OCI-LY3 (cell line): ENCODE measurements at regions not wholly inside any gene's neighbourhood (a gene's known extent, or its start where the extent isn't known, plus 50 kb on each side); places are given as distances from the start of the nearest gene placed in this dataset.
"Not testable (repeated sequence)": the region's sequence is repeated elsewhere in the genome, so short reads cannot be mapped to it uniquely, and the experiment has no call there.

Source experiments
- H2AFZ ChIP-seq: fragments of 200-600, 300-600 bp; shearing (Covaris generic); 2 replicates; pipeline ENCODE4 v1.6.0; 2014; ENCODE audit warnings: antibody characterized with exemption, low read depth, low read length
- H3K27ac ChIP-seq: fragments of 200-600, 300-600 bp; sonication (generic); 2 replicates; pipeline ENCODE4 v1.5.1; 2014; ENCODE audit warnings: mild to moderate bottlenecking, low read length, moderate library complexity, mixed read lengths
- H3K27me3 ChIP-seq: fragments of 200-600, 300-600 bp; sonication (generic); 2 replicates; pipeline ENCODE4 v1.6.1; 2014; ENCODE audit warnings: low read depth, low read length, mixed read lengths
- H3K36me3 ChIP-seq: fragments of 200-600, 300-600 bp; sonication (generic); replicated peaks from 2 replicates; pipeline ENCODE3; 2014; ENCODE audit warnings: low read depth, low read length, mixed read lengths
- H3K4me1 ChIP-seq: fragments of 300-600, 200-600 bp; sonication (generic); 2 replicates; pipeline ENCODE4 v1.6.1; 2014; ENCODE audit warnings: low read length, mixed read lengths
- H3K4me2 ChIP-seq: fragments of 200-600, 300-600 bp; sonication (generic); 2 replicates; pipeline ENCODE4 v1.6.1; 2014; ENCODE audit warnings: low read length, mixed read lengths
- H3K4me3 ChIP-seq: fragments of 300-600, 200-600 bp; sonication (generic); 2 replicates; pipeline ENCODE4 v1.5.1; 2014; ENCODE audit warnings: antibody characterized with exemption, mild to moderate bottlenecking, low read length, moderate library complexity
- H3K79me2 ChIP-seq: fragments of 300-600, 200-600 bp; shearing (Covaris generic); 2 replicates; pipeline ENCODE4 v1.6.1; 2014; ENCODE audit warnings: mild to moderate bottlenecking, low read length, mixed read lengths
- H3K9ac ChIP-seq: fragments of 300-600, 200-600 bp; shearing (Covaris generic); 2 replicates; pipeline ENCODE4 v1.6.0; 2014; ENCODE audit warnings: mild to moderate bottlenecking, low read length, moderate library complexity
- H3K9me3 ChIP-seq: fragments of 200-600, 300-600 bp; shearing (Covaris generic); 2 replicates; pipeline ENCODE4 v1.6.1; 2014; ENCODE audit warnings: low read length, mixed read lengths; ENCODE audit not compliant: insufficient read depth
- H4K20me1 ChIP-seq: fragments of 200-600, 300-600 bp; sonication (generic); 2 replicates; pipeline ENCODE4 v1.6.1; 2016; ENCODE audit warnings: low read length, mixed read lengths; ENCODE audit not compliant: insufficient read depth
- EZH2phosphoT487 ChIP-seq: fragments of 200-600 bp; shearing (Covaris generic); IDR thresholded peaks from 2 replicates; pipeline ENCODE4 v1.6.1; 2018; ENCODE audit warnings: antibody characterized with exemption, mixed run types, low read depth
- TF ChIP-seq, protein P1 (sequence below): fragments of 200-600, 300-600 bp; sonication (generic); IDR thresholded peaks from 2 replicates; pipeline ENCODE4 v1.5.1; 2014; ENCODE audit warnings: antibody characterized with exemption, low read length, low read depth

DNA sequence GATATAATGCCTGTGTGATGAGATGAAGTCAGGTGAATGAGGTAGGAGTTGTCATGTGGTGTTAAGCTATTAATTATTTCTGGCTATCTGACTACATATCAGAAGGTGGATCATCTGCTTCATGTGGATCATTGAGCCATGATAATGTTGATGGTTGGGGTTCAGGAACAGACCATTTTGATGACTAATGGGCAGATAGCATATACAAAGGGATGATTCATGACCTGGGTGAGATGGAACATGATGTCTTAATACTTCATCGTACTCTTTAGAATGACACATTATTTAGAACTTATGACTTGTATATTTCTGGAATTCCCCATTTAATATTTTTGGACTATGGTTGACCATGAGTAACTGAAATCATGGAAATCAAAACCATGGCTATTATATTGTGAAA, 155.1 kb downstream of the OR13A1 start:
- Histone ChIP-seq H3K4me2 (no peak overlapping the region), H3K4me3 (no peak overlapping the region), H4K20me1 (no peaks in the 10 kb centered on the region), H3K9me3 (no peaks in the 10 kb centered on the region), H3K27me3 (no peaks in the 10 kb centered on the region), H3K27ac (no peak overlapping the region), H3K79me2 (no peaks in the 10 kb centered on the region), H2AFZ (no peak overlapping the region), H3K36me3 (no peaks in the 10 kb centered on the region), H3K4me1 (no peaks in the 10 kb centered on the region), H3K9ac (no peak overlapping the region)
- no peak for TF ChIP-seq EZH2phosphoT487
- TF ChIP-seq, protein P1, sequence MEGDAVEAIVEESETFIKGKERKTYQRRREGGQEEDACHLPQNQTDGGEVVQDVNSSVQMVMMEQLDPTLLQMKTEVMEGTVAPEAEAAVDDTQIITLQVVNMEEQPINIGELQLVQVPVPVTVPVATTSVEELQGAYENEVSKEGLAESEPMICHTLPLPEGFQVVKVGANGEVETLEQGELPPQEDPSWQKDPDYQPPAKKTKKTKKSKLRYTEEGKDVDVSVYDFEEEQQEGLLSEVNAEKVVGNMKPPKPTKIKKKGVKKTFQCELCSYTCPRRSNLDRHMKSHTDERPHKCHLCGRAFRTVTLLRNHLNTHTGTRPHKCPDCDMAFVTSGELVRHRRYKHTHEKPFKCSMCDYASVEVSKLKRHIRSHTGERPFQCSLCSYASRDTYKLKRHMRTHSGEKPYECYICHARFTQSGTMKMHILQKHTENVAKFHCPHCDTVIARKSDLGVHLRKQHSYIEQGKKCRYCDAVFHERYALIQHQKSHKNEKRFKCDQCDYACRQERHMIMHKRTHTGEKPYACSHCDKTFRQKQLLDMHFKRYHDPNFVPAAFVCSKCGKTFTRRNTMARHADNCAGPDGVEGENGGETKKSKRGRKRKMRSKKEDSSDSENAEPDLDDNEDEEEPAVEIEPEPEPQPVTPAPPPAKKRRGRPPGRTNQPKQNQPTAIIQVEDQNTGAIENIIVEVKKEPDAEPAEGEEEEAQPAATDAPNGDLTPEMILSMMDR = no peak

- no peaks in the 10 kb centered on the region for H3K9me3 ChIP-seq
- no peaks in the 10 kb centered on the region for H3K4me1 ChIP-seq
- TF ChIP-seq EZH2phosphoT487 = no peak
- TF ChIP-seq, protein P1 = no peak
- no peaks in the 10 kb centered on the region for H3K36me3 ChIP-seq
- H3K4me3 ChIP-seq = no peak overlapping the region
- H3K9ac ChIP-seq = no peak overlapping the region
- no peak overlapping the region for H3K27ac ChIP-seq
- H3K27me3 ChIP-seq = no peaks in the 10 kb centered on the region
- no peak overlapping the region for H2AFZ ChIP-seq
- no peaks in the 10 kb centered on the region for H3K79me2 ChIP-seq
- H3K4me2 ChIP-seq = no peak overlapping the region
- no peaks in the 10 kb centered on the region for H4K20me1 ChIP-seq
Observed at GRCh38 chr10:45163315-45163975, 152.0 kb downstream of the OR13A1 start.

DNA sequence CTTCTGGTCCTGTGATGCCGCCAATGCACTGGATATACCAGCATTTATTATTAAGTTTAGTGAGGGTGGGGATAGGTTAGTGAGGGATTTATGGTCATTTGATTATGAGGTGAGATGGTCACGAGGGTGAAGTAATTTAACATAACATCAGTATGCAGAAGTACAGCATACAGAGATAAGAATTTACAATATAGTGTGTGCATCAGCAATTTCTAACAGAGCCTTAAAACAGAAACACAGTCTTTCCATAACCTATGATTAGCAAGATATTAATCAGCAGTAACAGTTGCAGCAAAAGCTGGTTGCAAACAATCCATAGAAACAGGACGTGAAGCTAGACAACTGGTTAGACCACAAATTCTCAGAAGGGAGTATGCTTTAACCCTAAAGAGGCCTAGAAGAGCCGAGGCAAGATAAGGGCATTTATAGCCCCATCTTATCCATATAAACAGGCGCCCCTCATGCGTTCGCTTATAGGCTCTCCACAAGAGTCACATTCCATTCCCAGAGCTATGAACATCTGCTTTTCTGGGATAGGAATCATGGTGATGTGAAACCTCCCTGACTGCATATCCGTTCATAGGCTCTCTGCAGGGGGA, 139.8 kb downstream of the OR13A1 start:
- not testable (repeated sequence) for H3K4me2 ChIP-seq, H3K27ac ChIP-seq, H2AFZ ChIP-seq, H4K20me1 ChIP-seq, H3K27me3 ChIP-seq, H3K9ac ChIP-seq, H3K9me3 ChIP-seq, H3K4me3 ChIP-seq, H3K79me2 ChIP-seq, H3K4me1 ChIP-seq, H3K36me3 ChIP-seq

- Histone ChIP-seq H3K27ac (no peak overlapping the region), H3K4me1 (no peaks in the 10 kb centered on the region), H2AFZ (no peak overlapping the region), H3K27me3 (no peaks in the 10 kb centered on the region), H3K4me2 (no peak overlapping the region), H3K9me3 (no peaks in the 10 kb centered on the region), H3K36me3 (no peaks in the 10 kb centered on the region), H3K9ac (no peak overlapping the region), H4K20me1 (no peaks in the 10 kb centered on the region), H3K4me3 (no peak overlapping the region), H3K79me2 (no peaks in the 10 kb centered on the region)
- TF ChIP-seq EZH2phosphoT487 = no peak
- TF ChIP-seq, protein P1 = no peak
Observed at GRCh38 chr10:45179691-45180090, 135.7 kb downstream of the OR13A1 start.
